ENCODE measurements at regions not wholly inside any gene's neighbourhood (a gene's known extent, or its start where the extent isn't known, plus 50 kb on each side); places are given as distances from the start of the nearest gene placed in this dataset.

DNA sequence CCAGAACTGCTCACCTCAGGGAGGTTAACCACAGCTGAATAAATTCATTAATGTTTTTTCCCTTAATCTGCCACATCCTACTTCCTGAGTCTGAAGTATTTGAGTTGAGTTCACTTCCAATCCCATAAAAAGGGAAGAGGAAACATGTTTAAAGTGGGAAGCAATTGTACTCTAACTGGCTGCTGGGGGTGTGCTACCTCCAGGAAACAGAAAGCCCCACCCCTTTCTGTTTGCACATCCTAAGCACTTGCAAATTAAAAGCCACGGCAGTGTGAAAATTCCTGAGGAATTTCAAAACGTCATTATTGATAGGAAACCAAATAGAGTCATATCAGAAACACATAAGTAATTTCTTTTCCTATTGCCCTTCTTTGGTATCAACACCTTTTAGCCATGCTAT lies 307.0 kb upstream of the NR5A2 start:
- Mint-ChIP-seq H3K4me1 (no peaks in the 10 kb centered on the region), H3K36me3 (ENCODE audit: low read depth) (no peaks in the 10 kb centered on the region), H3K9me3 (no peaks in the 10 kb centered on the region), H3K27ac (no peak overlapping the region), H3K4me3 (no peak overlapping the region), H3K27me3 (ENCODE audit: low read depth) (no peaks in the 10 kb centered on the region)
- TF ChIP-seq, protein P1, sequence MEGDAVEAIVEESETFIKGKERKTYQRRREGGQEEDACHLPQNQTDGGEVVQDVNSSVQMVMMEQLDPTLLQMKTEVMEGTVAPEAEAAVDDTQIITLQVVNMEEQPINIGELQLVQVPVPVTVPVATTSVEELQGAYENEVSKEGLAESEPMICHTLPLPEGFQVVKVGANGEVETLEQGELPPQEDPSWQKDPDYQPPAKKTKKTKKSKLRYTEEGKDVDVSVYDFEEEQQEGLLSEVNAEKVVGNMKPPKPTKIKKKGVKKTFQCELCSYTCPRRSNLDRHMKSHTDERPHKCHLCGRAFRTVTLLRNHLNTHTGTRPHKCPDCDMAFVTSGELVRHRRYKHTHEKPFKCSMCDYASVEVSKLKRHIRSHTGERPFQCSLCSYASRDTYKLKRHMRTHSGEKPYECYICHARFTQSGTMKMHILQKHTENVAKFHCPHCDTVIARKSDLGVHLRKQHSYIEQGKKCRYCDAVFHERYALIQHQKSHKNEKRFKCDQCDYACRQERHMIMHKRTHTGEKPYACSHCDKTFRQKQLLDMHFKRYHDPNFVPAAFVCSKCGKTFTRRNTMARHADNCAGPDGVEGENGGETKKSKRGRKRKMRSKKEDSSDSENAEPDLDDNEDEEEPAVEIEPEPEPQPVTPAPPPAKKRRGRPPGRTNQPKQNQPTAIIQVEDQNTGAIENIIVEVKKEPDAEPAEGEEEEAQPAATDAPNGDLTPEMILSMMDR (IDR thresholded peaks at IDR 0.05; ENCODE audit: unreplicated experiment in 3 of 3): no peak

DNA sequence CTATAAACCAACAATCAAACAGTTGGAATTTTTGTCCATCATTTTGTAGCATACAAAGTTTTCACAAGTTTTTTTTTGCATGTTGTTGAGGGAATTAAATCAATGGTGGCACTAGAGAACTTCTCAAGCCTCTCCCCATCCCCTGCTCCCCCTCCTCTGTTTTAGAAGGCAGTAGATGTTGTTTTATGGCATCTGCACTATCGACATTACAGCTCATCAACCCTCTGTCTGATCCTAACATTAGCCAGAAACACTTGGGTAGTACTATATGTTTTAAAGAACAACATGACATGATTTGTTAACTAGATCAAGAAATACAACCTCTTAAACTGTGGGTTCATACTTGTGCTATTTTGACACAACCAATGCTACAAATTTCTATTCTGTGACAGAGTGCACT lies 306.5 kb upstream of the NR5A2 start:
- no peak overlapping the region for H3K27ac Mint-ChIP-seq
- TF ChIP-seq, protein P1 (IDR thresholded peaks at IDR 0.05; ENCODE audit: unreplicated experiment in 3 of 3): no peak
- no peaks in the 10 kb centered on the region for H3K9me3 Mint-ChIP-seq
- no peaks in the 10 kb centered on the region for H3K27me3 Mint-ChIP-seq (ENCODE audit: low read depth)
- H3K36me3 Mint-ChIP-seq (ENCODE audit: low read depth): no peaks in the 10 kb centered on the region
- no peak overlapping the region for H3K4me3 Mint-ChIP-seq
- H3K4me1 Mint-ChIP-seq: no peaks in the 10 kb centered on the region

DNA sequence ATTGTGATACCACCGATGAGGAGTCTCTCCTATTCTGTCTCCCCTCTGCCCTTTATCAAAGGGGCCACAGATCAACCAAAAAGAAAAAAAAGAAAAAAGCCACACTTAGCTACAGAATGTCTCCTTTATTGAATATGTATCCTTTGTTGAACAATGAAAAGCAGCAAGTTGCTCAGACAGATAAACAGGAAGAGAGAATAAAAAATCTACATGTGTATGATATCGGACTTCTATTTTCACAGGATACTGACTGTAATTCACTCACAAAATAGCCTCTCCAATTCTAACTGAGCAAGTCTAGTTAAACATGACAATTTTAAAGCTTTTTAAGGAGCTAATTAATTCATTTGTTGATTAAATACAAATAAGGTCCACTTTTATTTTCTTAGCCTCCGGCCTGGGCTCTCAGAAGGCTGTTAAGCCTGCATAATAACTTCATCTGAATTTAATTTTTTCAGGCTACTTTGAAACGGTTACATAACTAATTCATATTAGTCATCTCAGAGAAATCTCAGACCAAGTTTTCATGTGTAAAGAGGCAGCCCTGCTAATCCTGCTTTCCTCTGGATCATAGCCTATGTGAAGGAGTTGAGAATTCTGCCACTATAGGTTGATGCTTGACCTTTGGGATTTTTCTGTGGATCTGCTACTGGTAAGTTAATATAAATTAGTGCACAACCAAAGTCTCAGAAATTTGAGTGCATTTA lies 304.1 kb upstream of the NR5A2 start:
- Mint-ChIP-seq H3K27me3 (ENCODE audit: low read depth) (no peaks in the 10 kb centered on the region), H3K9me3 (peaks cover 3% of the 10 kb centered on the region), H3K27ac (peak overlapping the region in 2 of 3 experiments; percentile 62 to 88), H3K36me3 (ENCODE audit: low read depth) (no peaks in the 10 kb centered on the region), H3K4me3 (no peak overlapping the region), H3K4me1 (no peaks in the 10 kb centered on the region)
- TF ChIP-seq, protein P1 (IDR thresholded peaks at IDR 0.05; ENCODE audit: unreplicated experiment in 3 of 3): no peak

DNA sequence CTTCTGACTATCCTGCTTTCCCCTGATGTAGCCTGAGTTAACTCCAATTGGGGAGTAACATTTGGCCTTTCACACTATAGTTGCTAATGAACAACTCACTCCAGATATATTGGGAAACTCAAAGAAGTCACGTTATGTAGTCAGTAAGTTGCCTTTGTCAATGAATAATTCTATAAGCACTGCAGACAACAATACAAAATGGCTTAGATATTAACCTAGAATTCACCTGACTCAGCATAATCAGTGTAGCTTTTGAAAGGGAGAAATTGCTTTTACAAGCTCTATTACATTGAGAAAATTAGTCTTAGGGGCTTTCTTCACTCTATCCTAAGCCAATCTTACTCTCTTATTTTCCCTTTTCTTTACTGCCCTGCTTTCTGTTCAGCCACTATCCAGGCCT lies 303.5 kb upstream of the NR5A2 start:
- no peaks in the 10 kb centered on the region for H3K36me3 Mint-ChIP-seq (ENCODE audit: low read depth)
- H3K27ac Mint-ChIP-seq: peak overlapping the region; percentile 62 to 88 (median 78)
- peaks cover 3% of the 10 kb centered on the region for H3K9me3 Mint-ChIP-seq
- TF ChIP-seq, protein P1 (IDR thresholded peaks at IDR 0.05; ENCODE audit: unreplicated experiment in 3 of 3): no peak
- no peaks in the 10 kb centered on the region for H3K4me1 Mint-ChIP-seq
- H3K4me3 Mint-ChIP-seq: no peak overlapping the region
- no peaks in the 10 kb centered on the region for H3K27me3 Mint-ChIP-seq (ENCODE audit: low read depth)

DNA sequence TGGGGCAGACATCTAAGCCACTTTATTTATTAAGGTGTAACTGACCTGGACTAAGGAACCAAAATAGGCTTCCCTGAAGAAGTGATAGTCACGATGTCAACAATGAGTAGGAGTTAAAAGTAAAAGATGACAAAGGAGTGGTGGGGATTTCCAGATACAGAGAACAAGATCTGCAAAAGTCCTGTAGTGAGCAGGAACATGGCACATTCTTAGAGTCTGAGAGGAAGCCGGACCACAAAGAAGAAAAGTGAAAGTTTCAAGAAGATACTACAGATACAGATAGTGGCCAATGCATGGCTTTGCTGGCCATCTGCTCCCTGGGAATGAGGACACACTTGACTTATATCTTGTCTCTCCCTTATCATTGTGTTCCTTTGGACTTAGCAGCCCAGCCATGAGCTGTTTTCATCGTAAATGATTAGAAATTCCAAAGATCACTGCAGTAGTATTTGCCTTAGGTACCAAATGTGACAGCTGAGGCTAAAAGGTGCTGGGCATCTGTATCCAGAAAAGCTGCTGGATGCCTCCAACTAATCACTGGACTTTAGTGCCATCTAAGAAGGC lies 302.4 kb upstream of the NR5A2 start:
- TF ChIP-seq, protein P1 (IDR thresholded peaks at IDR 0.05; ENCODE audit: unreplicated experiment in 3 of 3): no peak
- Mint-ChIP-seq H3K4me1 (no peaks in the 10 kb centered on the region), H3K4me3 (no peak overlapping the region), H3K9me3 (peaks cover 3% of the 10 kb centered on the region), H3K27ac (peak overlapping the region in 1 of 3 experiments; percentile 88), H3K27me3 (ENCODE audit: low read depth) (no peaks in the 10 kb centered on the region), H3K36me3 (ENCODE audit: low read depth) (no peaks in the 10 kb centered on the region)

DNA sequence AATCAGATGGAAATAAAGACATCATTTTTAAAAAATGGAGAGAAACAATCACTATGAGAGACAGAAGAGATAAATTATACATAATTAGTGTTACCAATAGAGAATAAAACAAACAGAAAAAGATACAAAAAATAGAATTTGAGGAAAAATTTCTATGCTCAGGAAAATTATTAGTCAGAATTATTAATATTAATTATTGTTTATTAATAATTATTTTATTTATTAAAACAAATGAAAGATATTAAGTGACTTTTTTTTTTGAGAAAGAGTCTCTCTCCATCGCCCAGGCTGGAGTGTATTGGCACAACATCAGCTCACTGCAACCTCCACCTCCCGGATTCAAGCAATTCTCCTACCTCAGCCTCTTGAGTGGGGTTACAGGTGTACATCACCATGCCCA lies 299.8 kb upstream of the NR5A2 start:
- H3K9me3 Mint-ChIP-seq: peaks cover 5% of the 10 kb centered on the region
- no peaks in the 10 kb centered on the region for H3K36me3 Mint-ChIP-seq (ENCODE audit: low read depth)
- H3K27ac Mint-ChIP-seq: no peak overlapping the region
- TF ChIP-seq, protein P1 (IDR thresholded peaks at IDR 0.05; ENCODE audit: unreplicated experiment in 3 of 3): no peak
- no peaks in the 10 kb centered on the region for H3K4me1 Mint-ChIP-seq
- no peak overlapping the region for H3K4me3 Mint-ChIP-seq
- H3K27me3 Mint-ChIP-seq (ENCODE audit: low read depth): no peaks in the 10 kb centered on the region
